GM12891 (cell line): ENCODE measurements at regions not wholly inside any gene's neighbourhood (a gene's known extent, or its start where the extent isn't known, plus 50 kb on each side); places are given as distances from the start of the nearest gene placed in this dataset.

Source experiments
- PAX5 ChIP-seq: IDR thresholded peaks from 2 replicates; pipeline ENCODE4 v1.6.1; 2011; ENCODE audit warnings: low read length, moderate library complexity, mild to moderate bottlenecking; ENCODE audit not compliant: insufficient read depth, severe bottlenecking
- POLR2A ChIP-seq: IDR thresholded peaks from 2 replicates; pipeline ENCODE4 v1.6.1; 2011; ENCODE audit warnings: low read depth, low read length, control low read depth
- POLR2AphosphoS5 ChIP-seq: IDR thresholded peaks from 2 replicates; pipeline ENCODE4 v1.6.1; 2011; ENCODE audit warnings: low read depth, low read length, control low read depth
- SPI1 ChIP-seq: IDR thresholded peaks from 2 replicates; pipeline ENCODE4 v1.6.1; 2011; ENCODE audit warnings: low read depth, low read length, control low read depth
- TAF1 ChIP-seq: IDR thresholded peaks from 2 replicates; pipeline ENCODE4 v1.6.1; 2011; ENCODE audit warnings: low read depth, low read length, control low read depth

DNA sequence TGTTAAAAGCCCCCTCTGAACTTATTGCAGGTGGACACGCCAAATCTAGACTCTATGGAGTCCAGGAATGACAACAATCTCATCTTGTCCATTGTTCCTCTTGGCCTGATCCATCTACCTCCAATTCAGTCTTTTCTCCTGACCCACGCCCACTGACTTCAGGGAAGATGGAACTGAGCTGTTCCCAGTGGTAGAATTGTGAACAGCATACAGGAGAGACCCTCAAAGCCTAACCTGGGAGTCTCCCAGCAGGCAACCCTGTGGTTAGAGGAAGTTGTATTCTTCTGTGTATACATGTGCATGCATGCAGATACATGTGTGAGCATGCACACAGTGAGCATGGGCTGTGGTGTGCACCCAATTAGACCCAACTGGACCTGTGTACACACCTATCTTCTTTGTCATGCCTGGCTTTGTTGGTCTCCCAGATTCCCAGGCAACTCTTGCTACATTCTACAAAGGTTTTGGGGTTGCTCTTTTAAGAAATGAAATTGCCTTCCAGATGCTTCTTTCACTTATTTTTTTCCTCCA lies 286.0 kb downstream of the ZSWIM6 start:
- no peak for TF ChIP-seq POLR2A
- TF ChIP-seq POLR2AphosphoS5 = no peak
- TF ChIP-seq SPI1 = no peak
- TF ChIP-seq TAF1 = no peak
- TF ChIP-seq PAX5 = no peak
